Brain microvascular endothelial cell (primary cell): ENCODE measurements at regions not wholly inside any gene's neighbourhood (a gene's known extent, or its start where the extent isn't known, plus 50 kb on each side); places are given as distances from the start of the nearest gene placed in this dataset.
"Not testable (repeated sequence)": the region's sequence is repeated elsewhere in the genome, so short reads cannot be mapped to it uniquely, and the experiment has no call there.

Source experiments
- DNase-seq: peaks from one replicate; pipeline ENCODE4 v3.0.0-alpha.2; 2020
- H3K27ac ChIP-seq: fragments of 250-450 bp; sonication (Bioruptor Pico); 2 replicates; pipeline ENCODE4 v1.5.1; 2020; ENCODE audit warnings: mild to moderate bottlenecking, moderate library complexity
- H3K27me3 ChIP-seq: fragments of 250-450 bp; sonication (Bioruptor Pico); replicated peaks from 2 replicates; pipeline ENCODE4 v1.5.1; 2020; ENCODE audit warnings: mild to moderate bottlenecking
- H3K36me3 ChIP-seq: fragments of 250-450 bp; sonication (Bioruptor Pico); replicated peaks from 2 replicates; pipeline ENCODE4 v1.5.1; 2020; ENCODE audit warnings: mild to moderate bottlenecking
- H3K4me3 ChIP-seq: 2 replicates; pipeline ENCODE4 v1.5.1; 2011; ENCODE audit warnings: low read depth, mild to moderate bottlenecking, control low read depth, low read length, moderate library complexity
- in situ Hi-C: cut with HindIII; loops from 2 replicates; pipeline ENCODE4 v1.10.0; 2017; ENCODE audit warnings: low sequenced_read_pairs, low pct_ligation_motif_present
- TF ChIP-seq, protein P1 (sequence below): IDR thresholded peaks from 2 replicates; pipeline ENCODE4 v1.5.1; 2011; ENCODE audit warnings: low read depth, mild to moderate bottlenecking, moderate library complexity, low read length, control low read depth, inconsistent platforms; ENCODE audit errors: missing control alignments

DNA sequence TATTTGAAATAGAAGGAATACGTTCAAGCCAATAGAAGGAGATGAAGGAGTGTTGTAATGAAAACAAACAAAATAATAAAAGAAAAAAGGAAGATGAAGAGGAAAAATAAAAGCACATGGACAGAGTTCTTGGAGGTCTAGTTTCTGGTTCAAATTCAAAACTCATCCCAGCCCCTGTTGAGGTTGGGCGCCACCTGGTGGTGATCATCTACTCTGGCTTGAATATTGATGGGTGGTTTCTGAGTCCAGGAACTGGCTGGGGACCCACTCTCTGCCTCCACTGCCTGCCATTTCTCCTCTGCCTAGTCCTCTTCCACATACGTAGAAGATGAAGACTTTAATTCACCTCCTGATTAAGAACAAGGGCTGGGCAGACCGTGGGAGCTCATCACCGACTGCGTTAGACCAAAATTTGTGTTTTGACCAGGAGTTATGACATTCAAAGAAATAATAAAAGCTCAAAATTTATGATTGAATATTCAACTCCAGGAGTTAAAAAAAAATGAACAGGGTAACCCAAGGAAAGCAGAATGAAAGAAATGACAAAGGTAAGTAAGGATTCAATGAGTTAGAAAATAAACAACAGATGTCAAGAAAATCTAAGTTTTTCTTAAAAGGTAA is 99.0 kb upstream of the SLC1A3 start:
- no peaks in the 10 kb centered on the region for H3K27me3 ChIP-seq
- DNase-seq, result peak; percentile 61
- no peak overlapping the region for H3K27ac ChIP-seq
- in situ Hi-C loops, result no loop called here
- H3K4me3 ChIP-seq, result no peak overlapping the region
- TF ChIP-seq, protein P1, sequence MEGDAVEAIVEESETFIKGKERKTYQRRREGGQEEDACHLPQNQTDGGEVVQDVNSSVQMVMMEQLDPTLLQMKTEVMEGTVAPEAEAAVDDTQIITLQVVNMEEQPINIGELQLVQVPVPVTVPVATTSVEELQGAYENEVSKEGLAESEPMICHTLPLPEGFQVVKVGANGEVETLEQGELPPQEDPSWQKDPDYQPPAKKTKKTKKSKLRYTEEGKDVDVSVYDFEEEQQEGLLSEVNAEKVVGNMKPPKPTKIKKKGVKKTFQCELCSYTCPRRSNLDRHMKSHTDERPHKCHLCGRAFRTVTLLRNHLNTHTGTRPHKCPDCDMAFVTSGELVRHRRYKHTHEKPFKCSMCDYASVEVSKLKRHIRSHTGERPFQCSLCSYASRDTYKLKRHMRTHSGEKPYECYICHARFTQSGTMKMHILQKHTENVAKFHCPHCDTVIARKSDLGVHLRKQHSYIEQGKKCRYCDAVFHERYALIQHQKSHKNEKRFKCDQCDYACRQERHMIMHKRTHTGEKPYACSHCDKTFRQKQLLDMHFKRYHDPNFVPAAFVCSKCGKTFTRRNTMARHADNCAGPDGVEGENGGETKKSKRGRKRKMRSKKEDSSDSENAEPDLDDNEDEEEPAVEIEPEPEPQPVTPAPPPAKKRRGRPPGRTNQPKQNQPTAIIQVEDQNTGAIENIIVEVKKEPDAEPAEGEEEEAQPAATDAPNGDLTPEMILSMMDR, result peak; percentile 90
- H3K36me3 ChIP-seq, result no peaks in the 10 kb centered on the region

- H3K27me3 ChIP-seq, H3K36me3 ChIP-seq, in situ Hi-C loops, H3K27ac ChIP-seq, DNase-seq, H3K4me3 ChIP-seq: not testable (repeated sequence)
These were observed 98.1 kb upstream of the SLC1A3 start for GRCh38 chr5:36508331-36508730.

GRCh38 chr5:36513647-36514046 is 92.8 kb upstream of the SLC1A3 start:
- DNase-seq, H3K27ac ChIP-seq, H3K27me3 ChIP-seq, in situ Hi-C loops, H3K36me3 ChIP-seq, H3K4me3 ChIP-seq: not testable (repeated sequence)

DNA sequence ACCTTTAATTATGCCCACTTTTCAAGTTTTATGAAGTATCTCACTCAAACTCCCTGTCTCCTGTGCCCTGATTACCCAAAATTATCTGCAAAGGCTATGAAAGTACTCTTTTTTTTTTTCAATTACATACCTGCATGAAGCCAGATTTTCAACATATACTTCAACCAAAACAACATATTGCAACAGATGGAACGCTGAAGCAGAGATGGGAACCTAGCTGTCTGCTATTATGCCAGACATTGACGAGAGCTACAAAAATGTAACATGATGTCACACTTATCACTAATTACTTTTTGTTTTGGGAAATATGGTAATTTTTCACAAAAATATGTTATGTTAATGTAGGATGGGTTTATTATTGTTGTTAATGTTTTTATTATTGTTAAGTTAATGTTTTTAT is 86.5 kb upstream of the SLC1A3 start:
- Histone ChIP-seq H3K27ac (no peak overlapping the region), H3K36me3 (no peaks in the 10 kb centered on the region), H3K4me3 (no peak overlapping the region), H3K27me3 (no peaks in the 10 kb centered on the region)
- no peak for DNase-seq
- TF ChIP-seq, protein P1, result no peak
- in situ Hi-C loops, result no loop called here

DNA sequence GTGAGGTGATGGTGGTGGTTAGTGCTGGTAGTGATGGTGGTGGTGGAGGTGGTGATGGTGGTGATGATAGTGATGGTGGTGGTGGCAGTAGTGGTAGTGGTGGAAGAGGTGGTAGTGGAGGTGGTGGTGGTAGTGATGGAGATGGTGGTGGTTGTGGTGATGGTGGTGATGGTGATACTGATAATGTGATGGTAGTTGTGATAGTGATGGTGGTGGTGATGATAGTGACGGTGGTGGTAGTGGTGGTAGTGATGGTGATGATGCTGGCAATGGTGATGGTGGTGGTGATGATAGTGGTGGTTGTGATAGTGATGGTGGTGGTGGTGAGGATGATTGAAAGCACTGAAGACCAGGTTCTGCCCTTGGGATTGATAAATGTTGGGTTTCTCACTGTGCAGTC is 85.2 kb upstream of the SLC1A3 start:
- Histone ChIP-seq H3K27ac (no peak overlapping the region), H3K27me3 (no peaks in the 10 kb centered on the region), H3K4me3 (no peak overlapping the region), H3K36me3 (no peaks in the 10 kb centered on the region)
- TF ChIP-seq, protein P1, result no peak
- DNase-seq, result no peak
- in situ Hi-C loops, result no loop called here

- Histone ChIP-seq H3K27me3 (no peaks in the 10 kb centered on the region), H3K4me3 (no peak overlapping the region), H3K36me3 (no peaks in the 10 kb centered on the region), H3K27ac (no peak overlapping the region)
- TF ChIP-seq, protein P1, result no peak
- in situ Hi-C loops, result no loop called here
- no peak for DNase-seq
These were observed 84.3 kb upstream of the SLC1A3 start for GRCh38 chr5:36521838-36522745.

DNA sequence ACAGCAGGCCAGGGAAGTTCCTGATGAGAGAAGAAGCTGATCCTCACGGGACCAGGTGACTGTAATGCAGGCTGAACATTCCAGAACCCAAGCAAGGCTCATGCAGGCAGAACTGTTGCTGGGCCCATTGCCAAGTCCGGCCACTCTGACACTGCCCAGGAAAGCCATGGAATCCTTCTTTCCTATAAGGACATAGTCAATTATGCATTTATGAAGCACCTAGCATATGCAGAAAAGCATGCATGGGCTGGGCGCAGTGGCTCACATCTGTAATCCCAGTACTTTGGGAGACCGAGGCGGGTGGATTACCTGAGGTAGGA is 83.7 kb upstream of the SLC1A3 start:
- in situ Hi-C loops, result no loop called here
- no peak for DNase-seq
- TF ChIP-seq, protein P1, result no peak
- no peak overlapping the region for H3K27ac ChIP-seq
- H3K4me3 ChIP-seq, result no peak overlapping the region
- H3K27me3 ChIP-seq, result no peaks in the 10 kb centered on the region
- H3K36me3 ChIP-seq, result no peaks in the 10 kb centered on the region
